ENCODE measurements at regions not wholly inside any gene's neighbourhood (a gene's known extent, or its start where the extent isn't known, plus 50 kb on each side); places are given as distances from the start of the nearest gene placed in this dataset.

DNA sequence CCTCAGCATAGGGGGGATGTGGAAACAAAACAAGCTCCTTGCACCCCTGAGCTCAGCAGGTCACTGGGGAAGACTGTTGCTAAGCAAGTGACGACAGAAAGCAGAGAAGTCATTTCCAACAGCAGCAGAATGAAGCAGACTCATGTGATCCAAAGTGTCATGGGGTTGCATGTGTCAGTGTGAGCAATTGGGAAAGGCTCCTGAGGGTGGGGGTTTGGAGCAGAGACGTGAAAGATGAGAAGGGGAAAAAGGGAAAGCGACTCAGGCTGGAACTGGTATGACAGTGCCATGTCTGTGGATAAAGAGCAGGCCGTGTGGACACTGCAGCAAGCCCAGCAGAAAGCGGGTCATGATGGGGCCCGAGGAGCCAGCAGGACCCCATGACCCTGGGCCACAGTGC, 363.9 kb downstream of the PREX1 start:
- no peaks in the 10 kb centered on the region for H3K9me3 Mint-ChIP-seq
- H3K27me3 Mint-ChIP-seq (ENCODE audit: low read depth), result peaks cover 3% of the 10 kb centered on the region
- H3K4me1 Mint-ChIP-seq (ENCODE audit: low read depth), result peaks cover 4% of the 10 kb centered on the region
- no peak overlapping the region for H3K27ac Mint-ChIP-seq
- H3K4me3 Mint-ChIP-seq (ENCODE audit: low read depth), result no peak overlapping the region
- H3K36me3 Mint-ChIP-seq (ENCODE audit: low read depth), result no peaks in the 10 kb centered on the region
- DNase-seq (ENCODE audit: low spot score), result no peak
- intact Hi-C loops (cut with micrococcal nuclease), result no loop called here

GRCh38 chr20:48463096-48463720, 364.6 kb downstream of the PREX1 start:
- no peaks in the 10 kb centered on the region for H3K36me3 Mint-ChIP-seq (ENCODE audit: low read depth)
- no peak overlapping the region for H3K4me3 Mint-ChIP-seq (ENCODE audit: low read depth)
- H3K9me3 Mint-ChIP-seq, result no peaks in the 10 kb centered on the region
- peaks cover 4% of the 10 kb centered on the region for H3K4me1 Mint-ChIP-seq (ENCODE audit: low read depth)
- no peak overlapping the region for H3K27ac Mint-ChIP-seq
- H3K27me3 Mint-ChIP-seq (ENCODE audit: low read depth), result peaks cover 3% of the 10 kb centered on the region
- no peak for DNase-seq (ENCODE audit: low spot score)
- intact Hi-C loops (cut with micrococcal nuclease), result no loop called here

DNA sequence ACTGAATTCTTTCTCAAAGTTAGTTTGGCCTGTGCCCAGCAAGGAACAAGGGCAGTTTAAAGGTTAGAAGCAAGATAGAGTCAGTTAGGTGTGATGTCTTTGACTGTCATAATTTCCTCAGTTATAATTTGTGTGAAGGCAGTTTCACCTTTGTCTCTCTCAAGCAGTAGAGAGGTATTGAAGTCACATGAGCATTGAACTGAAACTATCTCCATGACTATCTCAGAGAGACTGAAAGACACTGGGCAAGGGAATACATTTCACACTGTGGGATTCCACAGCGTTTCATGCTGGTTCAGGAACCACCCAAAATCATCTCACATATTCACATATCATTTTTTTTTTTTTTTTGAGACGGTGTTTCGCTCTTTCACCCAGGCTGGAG, 366.1 kb downstream of the PREX1 start:
- H3K4me1 Mint-ChIP-seq (ENCODE audit: low read depth), result no peaks in the 10 kb centered on the region
- no peak overlapping the region for H3K27ac Mint-ChIP-seq
- peaks cover 3% of the 10 kb centered on the region for H3K27me3 Mint-ChIP-seq (ENCODE audit: low read depth)
- H3K36me3 Mint-ChIP-seq (ENCODE audit: low read depth), result no peaks in the 10 kb centered on the region
- intact Hi-C loops (cut with micrococcal nuclease), result no loop called here
- no peaks in the 10 kb centered on the region for H3K9me3 Mint-ChIP-seq
- no peak for DNase-seq (ENCODE audit: low spot score)
- no peak overlapping the region for H3K4me3 Mint-ChIP-seq (ENCODE audit: low read depth)

DNA sequence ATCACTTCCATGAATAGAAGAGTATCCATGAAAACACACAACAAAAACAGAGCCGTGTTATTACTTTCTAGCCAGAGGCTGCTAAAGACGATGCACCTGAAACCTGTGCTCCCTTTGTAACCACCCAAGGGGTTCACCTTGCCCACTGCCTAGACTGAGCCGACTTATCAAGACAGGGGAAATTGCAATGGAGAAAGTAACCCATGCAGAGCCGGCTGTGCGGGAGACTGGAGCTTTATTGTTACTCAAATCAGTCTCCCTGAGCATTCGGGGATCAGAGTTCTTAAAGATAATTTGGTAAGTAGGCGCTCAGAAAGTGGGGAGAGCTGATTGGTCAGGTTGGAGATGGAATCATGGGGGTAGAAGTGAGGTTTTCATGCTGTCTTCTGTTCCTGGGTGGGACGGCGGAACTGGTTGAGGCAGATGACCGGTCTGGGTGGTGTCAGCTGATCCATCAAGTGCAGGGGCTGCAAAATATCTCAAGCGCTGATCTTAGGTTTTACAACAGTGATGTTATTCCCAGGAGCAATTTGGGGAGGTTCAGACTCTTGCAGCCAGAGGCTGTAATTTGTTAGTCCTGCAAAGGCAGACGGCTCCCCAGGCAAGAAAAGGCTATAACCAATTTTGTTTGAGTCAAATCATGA, 366.6 kb downstream of the PREX1 start:
- Mint-ChIP-seq H3K27ac (no peak overlapping the region), H3K36me3 (ENCODE audit: low read depth) (no peaks in the 10 kb centered on the region), H3K4me1 (ENCODE audit: low read depth) (no peaks in the 10 kb centered on the region), H3K27me3 (ENCODE audit: low read depth) (peaks cover 3% of the 10 kb centered on the region), H3K4me3 (ENCODE audit: low read depth) (no peak overlapping the region), H3K9me3 (no peaks in the 10 kb centered on the region)
- intact Hi-C loops (cut with micrococcal nuclease), result no loop called here
- no peak for DNase-seq (ENCODE audit: low spot score)

DNA sequence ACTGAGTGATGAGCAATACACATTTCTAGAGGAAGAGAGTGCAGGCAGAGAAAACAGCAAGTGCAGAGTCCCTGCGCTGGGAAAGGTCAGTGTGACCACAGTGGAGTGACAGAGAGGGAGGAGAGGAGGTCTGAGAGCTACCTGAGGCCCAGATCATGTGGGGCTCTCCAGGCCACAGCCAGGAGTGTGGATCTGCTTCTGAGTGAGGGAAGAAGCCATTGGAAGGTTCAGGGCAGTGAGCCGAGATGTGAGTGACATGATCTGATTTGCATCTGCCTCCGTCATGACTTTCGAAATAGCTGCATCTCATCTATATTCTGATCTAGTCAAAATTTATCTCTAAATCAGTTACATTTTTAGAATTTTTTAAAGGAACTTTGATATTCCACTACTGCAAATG, 367.1 kb downstream of the PREX1 start:
- Mint-ChIP-seq H3K4me3 (ENCODE audit: low read depth) (no peak overlapping the region), H3K27ac (no peak overlapping the region), H3K27me3 (ENCODE audit: low read depth) (peaks cover 3% of the 10 kb centered on the region), H3K9me3 (no peaks in the 10 kb centered on the region), H3K4me1 (ENCODE audit: low read depth) (no peaks in the 10 kb centered on the region), H3K36me3 (ENCODE audit: low read depth) (no peaks in the 10 kb centered on the region)
- DNase-seq (ENCODE audit: low spot score), result no peak
- intact Hi-C loops (cut with micrococcal nuclease), result no loop called here

DNA sequence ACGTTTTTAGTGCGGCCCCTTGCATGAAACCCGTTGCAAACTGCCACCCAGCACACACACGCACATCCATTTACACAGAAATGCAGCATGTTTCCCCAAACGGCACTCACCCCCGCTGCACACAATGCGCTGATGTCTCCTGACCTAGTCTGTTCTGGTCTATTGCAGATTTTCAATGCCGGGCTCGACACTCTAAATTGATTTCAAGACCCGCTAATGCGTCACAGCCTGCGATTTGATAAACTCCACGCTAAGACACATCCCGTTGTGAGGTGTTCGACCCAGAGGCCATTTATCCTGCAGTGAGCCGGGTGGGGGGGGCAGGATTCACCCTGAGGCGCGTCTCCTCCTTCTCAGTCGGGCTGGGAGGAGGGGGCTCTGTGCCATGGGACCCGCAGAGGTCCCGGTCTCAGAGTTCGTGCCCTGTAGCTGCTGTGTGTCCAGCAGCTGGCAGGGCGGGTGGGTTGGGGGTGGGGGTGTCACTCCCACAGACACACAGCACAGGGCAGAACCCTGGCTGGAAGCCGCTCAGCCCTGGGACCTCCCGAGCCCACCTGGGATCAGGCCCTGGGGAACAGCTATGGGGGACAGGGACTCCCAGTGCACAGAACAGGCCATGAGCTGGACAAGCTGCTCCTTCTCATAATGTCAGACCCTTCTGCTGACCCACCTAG, 367.9 kb downstream of the PREX1 start:
- no peaks in the 10 kb centered on the region for H3K36me3 Mint-ChIP-seq (ENCODE audit: low read depth)
- no peaks in the 10 kb centered on the region for H3K9me3 Mint-ChIP-seq
- no peaks in the 10 kb centered on the region for H3K4me1 Mint-ChIP-seq (ENCODE audit: low read depth)
- peaks cover 3% of the 10 kb centered on the region for H3K27me3 Mint-ChIP-seq (ENCODE audit: low read depth)
- no peak overlapping the region for H3K27ac Mint-ChIP-seq
- intact Hi-C loops (cut with micrococcal nuclease), result no loop called here
- no peak overlapping the region for H3K4me3 Mint-ChIP-seq (ENCODE audit: low read depth)
- DNase-seq (ENCODE audit: low spot score), result no peak

DNA sequence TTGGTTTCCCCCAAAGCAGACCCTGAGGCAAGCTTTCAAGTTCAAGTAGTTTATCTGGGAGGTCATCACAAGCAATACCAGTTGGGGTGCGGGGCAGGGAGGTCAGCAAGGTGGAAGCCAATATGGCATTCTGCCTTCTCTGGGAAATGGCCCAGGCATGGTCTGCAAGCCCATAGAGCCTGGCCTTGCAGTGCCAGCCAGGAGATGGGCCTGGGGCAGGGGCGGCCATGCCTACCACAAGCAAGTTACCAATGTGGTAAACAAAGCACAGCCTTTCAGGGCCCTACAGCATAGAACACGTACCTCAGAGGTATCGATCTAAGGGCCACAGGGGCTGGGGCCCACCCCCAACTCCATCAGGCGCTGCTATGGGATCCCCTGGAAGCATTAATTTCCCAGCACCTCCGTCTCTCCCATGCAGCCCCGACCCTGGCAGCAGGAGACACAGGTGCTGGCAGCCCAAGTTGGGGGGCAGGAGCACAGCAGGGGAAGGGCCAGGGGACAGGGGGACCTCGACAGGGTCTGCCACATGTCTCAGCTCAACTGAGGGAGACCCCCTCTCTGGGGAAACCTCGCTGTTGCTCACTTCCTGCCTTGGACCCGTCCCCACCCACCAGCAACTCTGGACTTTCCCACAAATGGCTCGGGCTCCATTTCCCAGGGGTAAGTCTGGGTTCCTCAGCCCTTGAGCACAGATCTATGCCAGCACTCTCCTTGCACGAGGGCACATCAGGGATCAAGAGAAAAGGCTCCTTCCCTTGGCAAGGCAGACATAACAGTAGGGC, 369.0 kb downstream of the PREX1 start:
- H3K4me1 Mint-ChIP-seq (ENCODE audit: low read depth), result no peaks in the 10 kb centered on the region
- peaks cover 3% of the 10 kb centered on the region for H3K27me3 Mint-ChIP-seq (ENCODE audit: low read depth)
- intact Hi-C loops (cut with micrococcal nuclease), result no loop called here
- no peaks in the 10 kb centered on the region for H3K36me3 Mint-ChIP-seq (ENCODE audit: low read depth)
- DNase-seq (ENCODE audit: low spot score), result no peak
- H3K27ac Mint-ChIP-seq, result no peak overlapping the region
- H3K4me3 Mint-ChIP-seq (ENCODE audit: low read depth), result no peak overlapping the region
- H3K9me3 Mint-ChIP-seq, result no peaks in the 10 kb centered on the region

GRCh38 chr20:48458003-48458377, 369.8 kb downstream of the PREX1 start:
- Mint-ChIP-seq H3K27me3 (ENCODE audit: low read depth) (peaks cover 3% of the 10 kb centered on the region), H3K9me3 (no peaks in the 10 kb centered on the region)

GRCh38 chr20:48457193-48458002, 370.4 kb downstream of the PREX1 start:
- no peaks in the 10 kb centered on the region for H3K36me3 Mint-ChIP-seq (ENCODE audit: low read depth)
- H3K27ac Mint-ChIP-seq, result no peak overlapping the region
- no peak for DNase-seq (ENCODE audit: low spot score)
- intact Hi-C loops (cut with micrococcal nuclease), result no loop called here
- no peaks in the 10 kb centered on the region for H3K4me1 Mint-ChIP-seq (ENCODE audit: low read depth)
- H3K9me3 Mint-ChIP-seq, result no peaks in the 10 kb centered on the region
- H3K4me3 Mint-ChIP-seq (ENCODE audit: low read depth), result no peak overlapping the region
- H3K27me3 Mint-ChIP-seq (ENCODE audit: low read depth), result peaks cover 3% of the 10 kb centered on the region

More at GRCh38 chr20:48458003-48458377, 369.8 kb downstream of the PREX1 start:
- Mint-ChIP-seq H3K4me3 (ENCODE audit: low read depth) (no peak overlapping the region), H3K36me3 (ENCODE audit: low read depth) (no peaks in the 10 kb centered on the region), H3K4me1 (ENCODE audit: low read depth) (no peaks in the 10 kb centered on the region), H3K27ac (no peak overlapping the region)
- no peak for DNase-seq (ENCODE audit: low spot score)
- intact Hi-C loops (cut with micrococcal nuclease), result no loop called here

GRCh38 chr20:48456366-48457192, 371.2 kb downstream of the PREX1 start:
- H3K4me1 Mint-ChIP-seq (ENCODE audit: low read depth), result no peaks in the 10 kb centered on the region
- H3K9me3 Mint-ChIP-seq, result no peaks in the 10 kb centered on the region
- no peak for DNase-seq (ENCODE audit: low spot score)
- no peaks in the 10 kb centered on the region for H3K36me3 Mint-ChIP-seq (ENCODE audit: low read depth)
- no peak overlapping the region for H3K4me3 Mint-ChIP-seq (ENCODE audit: low read depth)
- peaks cover 3% of the 10 kb centered on the region for H3K27me3 Mint-ChIP-seq (ENCODE audit: low read depth)
- H3K27ac Mint-ChIP-seq, result no peak overlapping the region
- intact Hi-C loops (cut with micrococcal nuclease), result no loop called here

GRCh38 chr20:48455651-48456365, 372.0 kb downstream of the PREX1 start:
- intact Hi-C loops (cut with micrococcal nuclease), result no loop called here
- peaks cover 3% of the 10 kb centered on the region for H3K27me3 Mint-ChIP-seq (ENCODE audit: low read depth)
- no peaks in the 10 kb centered on the region for H3K9me3 Mint-ChIP-seq
- H3K4me3 Mint-ChIP-seq (ENCODE audit: low read depth), result no peak overlapping the region
- DNase-seq (ENCODE audit: low spot score), result no peak
- no peak overlapping the region for H3K27ac Mint-ChIP-seq
- H3K36me3 Mint-ChIP-seq (ENCODE audit: low read depth), result no peaks in the 10 kb centered on the region
- no peaks in the 10 kb centered on the region for H3K4me1 Mint-ChIP-seq (ENCODE audit: low read depth)
